ENCODE measurements at regions not wholly inside any gene's neighbourhood (a gene's known extent, or its start where the extent isn't known, plus 50 kb on each side); places are given as distances from the start of the nearest gene placed in this dataset.

GRCh38 chr17:69800870-69801269 is 274.2 kb upstream of the KCNJ16 start:
- TF ChIP-seq CTCF (IDR thresholded peaks at IDR 0.05; ENCODE audit: insufficient read depth, low read length, poor library complexity, severe bottlenecking) (no peak), EZH2phosphoT487 (conservative IDR thresholded peaks at IDR 0.05; ENCODE audit: low read length) (no peak)

All from SU-DHL-6 (cell line).